ENCODE measurements at regions not wholly inside any gene's neighbourhood (a gene's known extent, or its start where the extent isn't known, plus 50 kb on each side); places are given as distances from the start of the nearest gene placed in this dataset.

DNA sequence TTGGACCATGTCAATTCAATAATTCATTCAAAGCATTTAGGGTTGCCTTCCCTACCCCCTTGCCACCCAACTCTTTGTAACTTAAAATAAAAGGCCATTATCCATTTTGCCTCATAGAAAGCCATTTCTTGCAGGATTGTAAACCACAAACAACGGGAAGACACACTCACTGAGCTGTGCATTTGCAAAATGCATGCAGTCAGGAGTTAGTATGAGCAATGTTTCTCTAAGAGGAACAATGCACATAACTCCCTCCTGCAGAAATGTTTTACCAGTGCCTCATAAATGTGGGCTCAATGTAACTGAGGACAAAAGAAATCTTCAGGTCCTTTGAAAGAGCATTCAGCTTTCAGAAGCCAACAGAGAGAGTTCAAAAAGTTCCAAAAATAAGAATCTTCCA, 98.5 kb upstream of the ABCA1 start:
- H3K36me3 Mint-ChIP-seq: no peaks in the 10 kb centered on the region
- H3K9me3 Mint-ChIP-seq: peaks cover 0 to 6% (median 0%) of the 10 kb centered on the region in 9 donors
- ATAC-seq: no peak
- no peak overlapping the region for H3K4me3 Mint-ChIP-seq
- POLR2A ChIA-PET: no interaction called here
- no peaks in the 10 kb centered on the region for H3K4me1 Mint-ChIP-seq
- peaks cover 0 to 3% (median 0%) of the 10 kb centered on the region in 5 donors for H3K27me3 Mint-ChIP-seq
- no peak for DNase-seq
- H3K27ac Mint-ChIP-seq: no peak overlapping the region

DNA sequence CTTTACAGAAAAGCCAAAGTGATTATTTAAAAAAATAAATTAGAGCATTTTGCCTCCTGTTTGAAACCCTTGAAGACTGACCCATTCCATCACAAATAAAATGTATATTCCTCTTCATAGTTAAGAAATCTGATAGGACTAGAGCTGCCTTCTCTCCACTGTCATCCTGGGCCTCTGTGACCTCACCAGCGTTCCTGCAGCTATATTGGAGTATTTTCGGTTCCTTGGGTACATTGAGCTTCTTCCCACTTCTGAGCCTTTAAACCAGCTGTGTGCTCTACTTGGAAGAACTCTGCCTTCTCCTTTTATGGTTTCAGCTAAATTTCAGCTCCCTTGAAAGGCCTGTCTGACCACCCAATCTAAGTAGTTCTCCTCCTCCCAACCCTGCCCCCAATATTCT, 99.1 kb upstream of the ABCA1 start:
- DNase-seq (no peak), ATAC-seq (no peak)
- Mint-ChIP-seq H3K27me3 (no peaks in the 10 kb centered on the region), H3K36me3 (no peaks in the 10 kb centered on the region), H3K27ac (no peak overlapping the region), H3K4me1 (no peaks in the 10 kb centered on the region), H3K4me3 (no peak overlapping the region), H3K9me3 (peaks cover 0 to 8% (median 0%) of the 10 kb centered on the region in 9 donors)
- POLR2A ChIA-PET: no interaction called here

DNA sequence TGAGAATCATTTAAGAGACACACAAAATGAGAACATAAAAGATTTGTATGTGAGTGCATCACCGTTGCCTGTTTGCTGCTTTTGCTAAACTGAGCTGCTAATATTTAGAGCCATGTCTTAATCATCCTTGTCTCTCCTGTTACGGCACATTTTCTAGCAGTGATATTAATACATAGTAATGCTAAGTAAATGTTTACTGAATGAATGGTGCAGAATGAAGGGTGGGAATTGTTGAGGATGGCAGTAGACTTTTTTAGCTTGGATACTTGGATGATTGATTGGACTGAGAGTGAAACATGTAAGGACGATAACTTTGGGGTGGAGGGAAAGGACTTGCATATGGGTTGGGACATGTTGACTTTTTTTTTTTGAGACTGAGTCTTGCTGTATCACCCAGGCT, 102.3 kb upstream of the ABCA1 start:
- Mint-ChIP-seq H3K36me3 (peaks cover 0 to 15% (median 8%) of the 10 kb centered on the region in 3 donors), H3K27ac (no peak overlapping the region), H3K4me1 (no peaks in the 10 kb centered on the region), H3K27me3 (no peaks in the 10 kb centered on the region), H3K4me3 (no peak overlapping the region), H3K9me3 (peaks cover 0 to 23% (median 3%) of the 10 kb centered on the region in 9 donors)
- ATAC-seq (no peak), DNase-seq (no peak)
- POLR2A ChIA-PET: no interaction called here

DNA sequence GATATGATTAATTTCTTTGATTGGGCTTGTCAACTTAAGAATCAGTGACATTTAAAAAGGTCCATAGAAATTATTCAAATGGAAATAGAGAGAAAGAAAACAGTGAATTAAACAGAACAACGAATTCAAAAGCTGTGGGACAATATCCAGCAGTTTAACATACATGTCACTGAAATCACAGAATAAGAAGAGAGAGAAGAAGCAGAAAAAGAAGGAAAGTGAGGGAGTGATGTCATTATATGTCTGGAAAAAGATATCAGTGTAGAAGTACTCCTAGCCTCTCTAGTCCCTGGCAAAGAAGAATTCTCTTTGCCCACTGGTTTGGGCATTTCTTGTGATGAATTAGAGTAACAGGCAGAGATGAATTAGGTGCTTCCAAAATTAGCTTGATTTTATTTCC, 109.2 kb upstream of the ABCA1 start:
- H3K27me3 Mint-ChIP-seq: no peaks in the 10 kb centered on the region
- DNase-seq: no peak
- H3K4me3 Mint-ChIP-seq: no peak overlapping the region
- ATAC-seq: no peak
- peaks cover 0 to 30% (median 15%) of the 10 kb centered on the region in 3 donors for H3K36me3 Mint-ChIP-seq
- H3K4me1 Mint-ChIP-seq: no peaks in the 10 kb centered on the region
- H3K27ac Mint-ChIP-seq: no peak overlapping the region
- POLR2A ChIA-PET: no interaction called here
- H3K9me3 Mint-ChIP-seq: peaks cover 6 to 40% (median 16%) of the 10 kb centered on the region in 9 donors

DNA sequence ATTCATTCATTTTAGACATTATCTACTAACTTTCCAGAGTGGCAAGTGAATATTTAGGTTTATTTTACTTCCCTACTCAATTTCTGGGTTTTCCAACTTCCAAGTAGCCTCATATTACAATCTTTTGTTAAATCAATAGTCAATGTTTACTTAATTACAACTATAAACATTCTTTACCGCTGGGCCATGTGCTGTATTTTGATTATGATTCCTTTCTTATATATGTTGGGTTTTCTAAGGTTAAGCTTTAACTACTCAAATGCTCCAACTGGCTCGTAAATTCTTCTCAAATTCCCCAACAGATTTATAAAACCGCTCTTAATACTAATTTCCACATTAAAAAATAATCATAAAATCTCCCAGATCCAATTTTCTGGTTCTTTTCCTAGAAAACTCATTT, 110.1 kb upstream of the ABCA1 start:
- H3K4me1 Mint-ChIP-seq: no peaks in the 10 kb centered on the region
- ATAC-seq (no peak), DNase-seq (no peak)
- no peak overlapping the region for H3K27ac Mint-ChIP-seq
- peaks cover 0 to 30% (median 15%) of the 10 kb centered on the region in 3 donors for H3K36me3 Mint-ChIP-seq
- peaks cover 4 to 35% (median 16%) of the 10 kb centered on the region in 9 donors for H3K9me3 Mint-ChIP-seq
- H3K4me3 Mint-ChIP-seq: no peak overlapping the region
- POLR2A ChIA-PET: no interaction called here
- H3K27me3 Mint-ChIP-seq: no peaks in the 10 kb centered on the region

DNA sequence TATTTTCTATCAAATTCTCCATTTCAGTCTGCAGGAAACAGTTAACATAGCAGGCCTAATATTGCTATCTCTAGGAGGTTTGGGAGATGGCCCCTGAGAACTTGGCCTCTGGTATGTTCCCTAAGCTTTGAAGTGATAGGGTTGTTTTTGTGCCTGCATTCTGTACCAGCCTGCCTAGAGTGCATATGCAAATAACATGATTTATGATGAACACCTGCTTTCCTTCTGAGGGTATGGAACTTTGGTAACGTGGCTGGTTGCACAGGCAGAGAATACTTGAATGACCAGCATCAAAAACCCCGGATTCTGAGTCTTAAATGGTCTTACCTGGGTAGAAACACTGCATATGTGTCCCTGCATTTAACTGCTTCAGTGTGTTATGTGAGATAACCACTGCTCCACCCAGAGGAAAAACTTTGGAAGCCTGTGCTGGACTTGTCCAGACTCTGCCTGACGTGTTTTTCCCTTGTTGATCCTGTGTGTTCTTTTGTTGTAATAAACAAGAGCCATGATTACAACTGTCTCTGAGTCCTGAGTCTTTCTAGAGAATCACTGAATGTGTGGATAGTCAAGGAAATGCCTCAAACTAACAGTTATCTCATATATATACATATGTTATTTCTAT, 111.3 kb upstream of the ABCA1 start:
- Mint-ChIP-seq H3K4me3 (no peak overlapping the region), H3K27ac (no peak overlapping the region), H3K4me1 (no peaks in the 10 kb centered on the region), H3K9me3 (peaks cover 4 to 25% (median 10%) of the 10 kb centered on the region in 9 donors), H3K27me3 (peaks cover 0 to 2% (median 0%) of the 10 kb centered on the region in 5 donors), H3K36me3 (peaks cover 0 to 18% (median 7%) of the 10 kb centered on the region in 3 donors)
- POLR2A ChIA-PET: no interaction called here
- ATAC-seq (no peak), DNase-seq (no peak)

DNA sequence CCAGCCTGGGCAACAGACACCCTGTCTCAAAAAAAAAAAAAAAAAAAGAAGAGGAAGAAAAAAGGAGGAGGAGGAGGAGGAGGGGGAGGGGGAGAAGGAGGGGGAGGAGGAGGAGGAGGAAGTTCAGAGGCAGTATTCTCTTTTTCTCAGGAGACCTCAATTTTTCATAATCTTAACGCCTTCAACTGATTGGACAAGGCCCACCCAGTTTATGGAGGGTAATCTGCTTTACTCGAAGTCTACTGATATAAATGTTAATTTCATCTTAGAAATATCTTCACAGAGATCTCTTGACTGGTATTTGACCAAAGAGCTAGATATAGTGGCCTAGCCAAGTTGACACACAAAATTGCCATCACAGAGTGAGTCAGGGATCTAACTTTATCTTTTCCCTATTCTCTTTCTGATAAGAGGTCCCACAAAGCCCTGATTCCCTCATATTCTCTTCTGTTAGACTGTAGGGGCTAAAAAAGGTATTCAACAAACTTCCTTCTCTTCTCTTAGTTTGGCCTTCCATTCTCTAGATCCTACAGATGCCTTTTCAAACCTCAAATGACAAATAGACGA, 115.5 kb upstream of the ABCA1 start:
- Mint-ChIP-seq H3K36me3 (no peaks in the 10 kb centered on the region), H3K9me3 (peaks cover 0 to 7% (median 0%) of the 10 kb centered on the region in 9 donors), H3K4me3 (no peak overlapping the region), H3K27me3 (peaks cover 0 to 2% (median 0%) of the 10 kb centered on the region in 5 donors), H3K4me1 (no peaks in the 10 kb centered on the region), H3K27ac (no peak overlapping the region)
- ATAC-seq: no peak
- POLR2A ChIA-PET: no interaction called here
- no peak for DNase-seq

DNA sequence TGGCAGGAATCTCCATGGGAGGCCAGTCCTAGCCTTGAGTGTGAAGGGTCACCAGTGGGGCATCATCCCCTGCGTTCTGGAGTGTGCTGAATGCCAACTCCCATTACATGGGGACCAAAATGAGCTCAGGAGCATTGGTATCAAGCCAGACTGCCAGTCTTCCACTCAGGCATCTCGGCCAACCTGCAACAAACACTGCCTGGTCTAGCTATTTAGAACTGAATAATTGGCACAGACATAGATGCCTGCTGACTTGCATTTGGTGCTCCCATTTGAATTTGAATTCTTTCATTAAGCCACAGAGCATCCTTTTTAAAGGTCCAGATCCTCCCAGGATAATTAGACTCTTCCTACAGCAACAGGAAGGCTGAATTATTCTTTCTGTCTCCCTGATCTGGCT, 116.6 kb upstream of the ABCA1 start:
- POLR2A ChIA-PET: no interaction called here
- no peak for ATAC-seq
- peaks cover 0 to 7% (median 0%) of the 10 kb centered on the region in 9 donors for H3K9me3 Mint-ChIP-seq

DNA sequence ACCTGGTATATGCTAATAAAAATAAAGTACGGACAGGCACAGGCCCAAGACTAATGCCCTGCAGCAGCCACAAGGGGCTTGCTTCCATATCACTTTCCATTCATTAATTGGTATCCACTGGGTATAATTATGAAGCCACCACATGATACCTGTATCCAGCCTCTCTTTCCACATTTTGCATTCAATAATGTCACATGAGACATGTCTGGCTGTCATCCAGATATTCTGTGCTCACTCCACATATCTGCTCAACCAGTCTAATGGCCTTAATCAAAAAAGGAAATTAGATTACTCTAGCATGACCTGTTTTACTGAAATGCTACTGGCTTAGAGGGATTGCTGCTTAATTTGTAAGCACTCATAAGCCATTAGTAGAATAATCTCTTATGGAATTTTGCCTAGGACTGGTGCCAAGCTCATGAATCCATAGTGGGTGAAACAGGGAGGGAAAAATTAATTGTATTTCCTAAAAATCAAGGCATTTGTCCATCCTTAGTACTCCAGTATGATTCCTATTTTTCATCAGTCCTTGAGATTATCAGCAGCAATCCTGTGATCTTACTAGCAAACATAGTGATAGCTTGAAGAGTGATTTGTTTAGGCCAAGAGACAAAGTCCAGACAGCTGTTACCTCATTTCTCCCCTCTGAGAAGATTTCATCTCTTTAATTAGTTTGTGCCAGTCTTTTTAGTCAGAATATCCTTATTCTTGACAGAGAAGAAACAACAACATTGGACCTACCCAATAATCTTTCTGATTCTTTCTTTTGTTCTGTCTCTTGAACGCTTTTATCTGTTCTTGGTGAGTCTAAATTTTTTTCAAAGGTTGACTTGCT, 119.2 kb upstream of the ABCA1 start:
- H3K4me1 Mint-ChIP-seq: peaks cover 0 to 9% (median 2%) of the 10 kb centered on the region in 4 donors

More for the DNA sequence above, 116.6 kb upstream of the ABCA1 start:
- Mint-ChIP-seq H3K36me3 (no peaks in the 10 kb centered on the region), H3K27ac (no peak overlapping the region), H3K27me3 (peaks cover 0 to 2% (median 0%) of the 10 kb centered on the region in 5 donors), H3K4me1 (no peaks in the 10 kb centered on the region), H3K4me3 (no peak overlapping the region)
- no peak for DNase-seq

DNA sequence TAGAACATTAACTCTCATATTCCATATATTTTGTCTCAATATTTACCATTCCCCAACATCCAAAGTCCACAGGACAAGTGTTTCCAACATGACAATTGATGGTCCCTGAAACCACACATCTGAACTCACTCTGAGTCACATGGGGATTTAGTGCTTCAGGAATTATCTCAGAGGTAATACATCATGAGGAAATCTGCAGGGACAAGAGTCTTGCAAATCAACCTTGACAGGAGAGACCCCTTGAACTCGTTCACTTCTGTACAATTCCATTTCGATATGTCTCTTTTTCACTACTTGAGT, 119.7 kb upstream of the ABCA1 start:
- peaks cover 0 to 15% (median 5%) of the 10 kb centered on the region in 4 donors for H3K4me1 Mint-ChIP-seq
- DNase-seq (no peak), ATAC-seq (no peak)
- POLR2A ChIA-PET: no interaction called here
- H3K27ac Mint-ChIP-seq: no peak overlapping the region
- no peaks in the 10 kb centered on the region for H3K9me3 Mint-ChIP-seq
- no peaks in the 10 kb centered on the region for H3K36me3 Mint-ChIP-seq
- no peak overlapping the region for H3K4me3 Mint-ChIP-seq
- peaks cover 0 to 2% (median 0%) of the 10 kb centered on the region in 5 donors for H3K27me3 Mint-ChIP-seq

More for the DNA sequence above, 119.2 kb upstream of the ABCA1 start:
- Mint-ChIP-seq H3K36me3 (no peaks in the 10 kb centered on the region), H3K9me3 (no peaks in the 10 kb centered on the region), H3K27me3 (peaks cover 0 to 2% (median 0%) of the 10 kb centered on the region in 5 donors), H3K4me3 (no peak overlapping the region), H3K27ac (no peak overlapping the region)
- ATAC-seq (no peak), DNase-seq (no peak)
- POLR2A ChIA-PET: no interaction called here

DNA sequence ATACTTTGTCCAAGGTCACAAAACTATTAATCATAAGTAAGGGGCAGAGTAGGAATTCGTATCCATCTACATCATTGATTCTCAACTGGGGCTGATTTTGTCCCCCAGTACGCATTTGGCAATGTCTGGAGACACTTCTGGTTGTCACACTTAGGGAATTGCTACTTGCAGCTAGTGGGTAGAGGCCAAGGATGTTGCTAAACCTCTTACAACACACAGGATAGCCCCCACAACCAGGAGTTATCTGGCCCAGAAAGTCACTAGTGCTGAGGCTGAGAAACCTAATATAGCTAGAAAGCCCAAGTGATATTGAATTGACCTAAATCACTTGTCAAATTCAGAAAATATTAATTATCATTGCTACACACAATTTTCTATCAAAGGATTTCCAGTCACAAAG, 120.4 kb upstream of the ABCA1 start:
- Mint-ChIP-seq H3K27me3 (peaks cover 0 to 2% (median 0%) of the 10 kb centered on the region in 5 donors), H3K4me3 (no peak overlapping the region), H3K36me3 (no peaks in the 10 kb centered on the region), H3K27ac (no peak overlapping the region), H3K4me1 (peaks cover 0 to 21% (median 7%) of the 10 kb centered on the region in 4 donors), H3K9me3 (no peaks in the 10 kb centered on the region)
- no peak for DNase-seq
- POLR2A ChIA-PET: no interaction called here
- no peak for ATAC-seq

DNA sequence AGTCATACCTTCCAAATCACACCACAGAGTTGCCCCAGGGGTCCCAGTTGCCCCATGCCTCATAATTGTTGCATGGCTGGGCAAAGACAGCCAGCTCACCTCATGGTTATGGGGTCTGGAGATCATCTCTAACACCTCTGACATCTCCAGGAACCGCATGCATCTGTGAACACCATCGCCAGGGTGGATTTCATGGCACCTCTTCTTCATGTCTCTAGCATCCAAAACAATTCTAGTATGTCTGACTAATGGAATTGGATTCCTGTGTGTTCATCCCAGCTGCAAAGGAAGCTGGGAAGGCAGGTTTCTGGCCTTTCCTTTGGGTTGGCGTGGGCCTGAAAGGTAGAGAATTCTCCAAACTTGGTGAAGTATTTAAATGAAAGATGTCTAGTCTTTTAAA, 122.3 kb upstream of the ABCA1 start:
- no peak overlapping the region for H3K27ac Mint-ChIP-seq
- no peak for ATAC-seq
- no peak for DNase-seq
- no peaks in the 10 kb centered on the region for H3K9me3 Mint-ChIP-seq
- POLR2A ChIA-PET: no interaction called here
- H3K4me3 Mint-ChIP-seq: no peak overlapping the region
- no peaks in the 10 kb centered on the region for H3K27me3 Mint-ChIP-seq
- no peaks in the 10 kb centered on the region for H3K36me3 Mint-ChIP-seq
- peaks cover 0 to 28% (median 8%) of the 10 kb centered on the region in 4 donors for H3K4me1 Mint-ChIP-seq

DNA sequence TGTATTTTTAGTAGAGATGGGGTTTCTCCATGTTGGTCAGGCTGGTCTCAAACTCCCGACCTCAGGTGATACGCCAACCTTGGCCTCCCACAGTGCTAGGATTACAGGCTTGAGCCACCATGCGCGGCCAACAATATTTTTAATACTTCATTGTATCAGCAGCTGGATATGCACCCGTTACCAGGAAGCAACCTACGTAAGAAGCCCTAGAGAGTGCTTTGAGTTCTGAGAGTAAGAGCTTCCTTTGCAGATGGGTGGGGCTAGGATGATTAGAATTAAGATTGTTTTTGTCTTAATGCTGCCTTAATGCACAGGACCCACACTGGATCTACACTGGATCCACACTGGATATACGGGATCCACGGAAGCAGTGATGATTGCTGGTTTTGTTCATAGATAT, 123.9 kb upstream of the ABCA1 start:
- Mint-ChIP-seq H3K27me3 (no peaks in the 10 kb centered on the region), H3K27ac (peak overlapping the region in 1 of 10 donors; percentile 49), H3K4me3 (peak overlapping the region in 1 of 10 donors; percentile 31), H3K4me1 (peaks cover 0 to 28% (median 8%) of the 10 kb centered on the region in 4 donors), H3K9me3 (no peaks in the 10 kb centered on the region), H3K36me3 (no peaks in the 10 kb centered on the region)
- ATAC-seq (no peak), DNase-seq (no peak)
- POLR2A ChIA-PET: no interaction called here
